ENCODE measurements at regions not wholly inside any gene's neighbourhood (a gene's known extent, or its start where the extent isn't known, plus 50 kb on each side); places are given as distances from the start of the nearest gene placed in this dataset.
"Not testable (repeated sequence)": the region's sequence is repeated elsewhere in the genome, so short reads cannot be mapped to it uniquely, and the experiment has no call there.

- DNase-seq (ENCODE audit: low spot score), result no peak
- Histone ChIP-seq H3K4me3 (no peak overlapping the region), H3K27me3 (replicated peaks; ENCODE audit: insufficient read depth) (no peaks in the 10 kb centered on the region), H3K4me1 (ENCODE audit: control insufficient read depth in 1 of 2, low read depth in 2 of 2) (no peaks in the 10 kb centered on the region), H3K9me3 (no peaks in the 10 kb centered on the region), H3K36me3 (no peaks in the 10 kb centered on the region), H3K27ac (no peak overlapping the region)
- TF ChIP-seq, protein P1, sequence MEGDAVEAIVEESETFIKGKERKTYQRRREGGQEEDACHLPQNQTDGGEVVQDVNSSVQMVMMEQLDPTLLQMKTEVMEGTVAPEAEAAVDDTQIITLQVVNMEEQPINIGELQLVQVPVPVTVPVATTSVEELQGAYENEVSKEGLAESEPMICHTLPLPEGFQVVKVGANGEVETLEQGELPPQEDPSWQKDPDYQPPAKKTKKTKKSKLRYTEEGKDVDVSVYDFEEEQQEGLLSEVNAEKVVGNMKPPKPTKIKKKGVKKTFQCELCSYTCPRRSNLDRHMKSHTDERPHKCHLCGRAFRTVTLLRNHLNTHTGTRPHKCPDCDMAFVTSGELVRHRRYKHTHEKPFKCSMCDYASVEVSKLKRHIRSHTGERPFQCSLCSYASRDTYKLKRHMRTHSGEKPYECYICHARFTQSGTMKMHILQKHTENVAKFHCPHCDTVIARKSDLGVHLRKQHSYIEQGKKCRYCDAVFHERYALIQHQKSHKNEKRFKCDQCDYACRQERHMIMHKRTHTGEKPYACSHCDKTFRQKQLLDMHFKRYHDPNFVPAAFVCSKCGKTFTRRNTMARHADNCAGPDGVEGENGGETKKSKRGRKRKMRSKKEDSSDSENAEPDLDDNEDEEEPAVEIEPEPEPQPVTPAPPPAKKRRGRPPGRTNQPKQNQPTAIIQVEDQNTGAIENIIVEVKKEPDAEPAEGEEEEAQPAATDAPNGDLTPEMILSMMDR (IDR thresholded peaks at IDR 0.05), result no peak
- ATAC-seq (ENCODE audit: insufficient number of reproducible peaks, low FRiP score, low read depth), result no peak
These were observed 331.1 kb downstream of the DOK5 start for GRCh38 chr20:54806462-54806861.

DNA sequence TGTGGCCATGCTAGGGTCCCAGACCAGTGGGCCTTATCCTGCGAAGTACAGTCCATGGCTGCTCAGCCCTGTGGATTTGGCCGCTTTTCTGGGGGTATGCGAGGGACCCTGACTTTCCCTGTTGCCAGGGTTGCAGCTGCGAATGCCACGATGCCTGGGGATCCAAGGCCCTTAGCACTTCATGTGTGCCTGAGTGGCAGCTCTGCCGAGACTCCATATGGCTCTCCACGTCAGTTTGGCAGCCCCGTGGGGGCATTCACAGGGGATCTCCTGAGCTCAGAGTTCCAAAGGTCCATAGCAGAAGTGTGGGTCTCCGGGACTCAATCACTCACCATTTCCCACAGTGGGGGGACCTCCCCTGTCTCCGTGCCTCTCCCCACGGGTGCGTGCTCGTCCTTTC, 319.5 kb downstream of the DOK5 start:
- no peaks in the 10 kb centered on the region for H3K9me3 ChIP-seq
- H3K4me3 ChIP-seq, result no peak overlapping the region
- H3K36me3 ChIP-seq, result no peaks in the 10 kb centered on the region
- no peaks in the 10 kb centered on the region for H3K4me1 ChIP-seq (ENCODE audit: control insufficient read depth in 1 of 2, low read depth in 2 of 2)
- TF ChIP-seq, protein P1 (IDR thresholded peaks at IDR 0.05), result no peak
- H3K27ac ChIP-seq, result no peak overlapping the region
- no peaks in the 10 kb centered on the region for H3K27me3 ChIP-seq (replicated peaks; ENCODE audit: insufficient read depth)
- ATAC-seq (ENCODE audit: insufficient number of reproducible peaks, low FRiP score, low read depth), result no peak
- no peak for DNase-seq (ENCODE audit: low spot score)

- no peak overlapping the region for H3K4me3 ChIP-seq
- no peak overlapping the region for H3K27ac ChIP-seq
- no peak for DNase-seq (ENCODE audit: low spot score)
- no peaks in the 10 kb centered on the region for H3K9me3 ChIP-seq
- no peak for ATAC-seq (ENCODE audit: insufficient number of reproducible peaks, low FRiP score, low read depth)
- H3K4me1 ChIP-seq (ENCODE audit: control insufficient read depth in 1 of 2, low read depth in 2 of 2), result no peaks in the 10 kb centered on the region
- TF ChIP-seq, protein P1 (IDR thresholded peaks at IDR 0.05), result no peak
- no peaks in the 10 kb centered on the region for H3K27me3 ChIP-seq (replicated peaks; ENCODE audit: insufficient read depth)
- no peaks in the 10 kb centered on the region for H3K36me3 ChIP-seq
These were observed 318.7 kb downstream of the DOK5 start for GRCh38 chr20:54794110-54794509.

GRCh38 chr20:54793291-54793992, 318.0 kb downstream of the DOK5 start:
- DNase-seq (ENCODE audit: low spot score) (no peak), ATAC-seq (ENCODE audit: insufficient number of reproducible peaks, low FRiP score, low read depth) (no peak)
- Histone ChIP-seq H3K9me3 (no peaks in the 10 kb centered on the region), H3K4me3 (no peak overlapping the region), H3K27me3 (replicated peaks; ENCODE audit: insufficient read depth) (no peaks in the 10 kb centered on the region), H3K27ac (no peak overlapping the region), H3K36me3 (no peaks in the 10 kb centered on the region), H3K4me1 (ENCODE audit: control insufficient read depth in 1 of 2, low read depth in 2 of 2) (no peaks in the 10 kb centered on the region)
- TF ChIP-seq, protein P1 (IDR thresholded peaks at IDR 0.05), result no peak

GRCh38 chr20:54792688-54793087, 317.3 kb downstream of the DOK5 start:
- Histone ChIP-seq H3K27ac (no peak overlapping the region), H3K27me3 (replicated peaks; ENCODE audit: insufficient read depth) (no peaks in the 10 kb centered on the region), H3K36me3 (no peaks in the 10 kb centered on the region), H3K4me1 (ENCODE audit: control insufficient read depth in 1 of 2, low read depth in 2 of 2) (no peaks in the 10 kb centered on the region), H3K9me3 (no peaks in the 10 kb centered on the region), H3K4me3 (no peak overlapping the region)
- ATAC-seq (ENCODE audit: insufficient number of reproducible peaks, low FRiP score, low read depth) (no peak), DNase-seq (ENCODE audit: low spot score) (no peak)
- TF ChIP-seq, protein P1 (IDR thresholded peaks at IDR 0.05), result no peak

GRCh38 chr20:54788260-54788659, 312.9 kb downstream of the DOK5 start:
- H3K4me1 ChIP-seq (ENCODE audit: control insufficient read depth in 1 of 2, low read depth in 2 of 2); H3K9me3 ChIP-seq; H3K27ac ChIP-seq; H3K4me3 ChIP-seq; H3K27me3 ChIP-seq (replicated peaks; ENCODE audit: insufficient read depth); H3K36me3 ChIP-seq; DNase-seq (ENCODE audit: low spot score); ATAC-seq (ENCODE audit: insufficient number of reproducible peaks, low FRiP score, low read depth): not testable (repeated sequence)

DNA sequence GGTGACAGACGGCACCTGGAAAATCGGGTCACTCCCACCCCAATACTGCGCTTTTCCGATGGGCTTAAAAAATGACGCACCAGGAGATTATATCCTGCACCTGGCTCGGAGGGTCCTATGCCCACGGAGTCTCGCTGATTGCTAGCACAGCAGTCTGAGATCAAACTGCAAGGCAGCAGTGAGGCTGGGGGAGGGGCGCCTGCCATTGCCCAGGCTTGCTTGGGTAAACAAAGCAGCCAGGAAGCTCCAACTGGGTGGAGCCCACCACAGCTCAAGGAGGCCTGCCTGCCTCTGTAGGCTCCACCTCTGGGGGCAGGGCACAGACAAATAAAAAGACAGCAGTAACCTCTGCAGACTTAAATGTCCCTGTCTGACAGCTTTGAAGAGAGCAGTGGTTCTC, 307.4 kb downstream of the DOK5 start:
- not testable (repeated sequence) for ATAC-seq (ENCODE audit: insufficient number of reproducible peaks, low FRiP score, low read depth); H3K4me3 ChIP-seq; H3K27ac ChIP-seq; DNase-seq (ENCODE audit: low spot score); H3K4me1 ChIP-seq (ENCODE audit: control insufficient read depth in 1 of 2, low read depth in 2 of 2); H3K27me3 ChIP-seq (replicated peaks; ENCODE audit: insufficient read depth); H3K36me3 ChIP-seq; H3K9me3 ChIP-seq
